GM21526 (cell line): ENCODE measurements at regions not wholly inside any gene's neighbourhood (a gene's known extent, or its start where the extent isn't known, plus 50 kb on each side); places are given as distances from the start of the nearest gene placed in this dataset.
"Not testable (repeated sequence)": the region's sequence is repeated elsewhere in the genome, so short reads cannot be mapped to it uniquely, and the experiment has no call there.

ENCODE experiments used
- ATAC-seq: cut with Tn5 transposase; IDR thresholded peaks from one replicate; pipeline ENCODE4 v1.9.1; 2021; ENCODE audit warnings: moderate library complexity; ENCODE audit not compliant: unreplicated experiment, low FRiP score

GRCh38 chr17:77528516-77529327 lies 388.0 kb downstream of the SEC14L1 start:
- no peak for ATAC-seq

- ATAC-seq = no peak
Measured at GRCh38 chr17:77529328-77529650, 388.5 kb downstream of the SEC14L1 start.

GRCh38 chr17:77530591-77530990 lies 389.8 kb downstream of the SEC14L1 start:
- no peak for ATAC-seq

GRCh38 chr17:77531002-77531401 lies 390.2 kb downstream of the SEC14L1 start:
- no peak for ATAC-seq

GRCh38 chr17:77531641-77532040 lies 390.9 kb downstream of the SEC14L1 start:
- ATAC-seq = no peak

- not testable (repeated sequence) for ATAC-seq
Measured at GRCh38 chr17:77533697-77534096, 392.9 kb downstream of the SEC14L1 start.

GRCh38 chr17:77534137-77534536 lies 393.4 kb downstream of the SEC14L1 start:
- ATAC-seq = no peak

- no peak for ATAC-seq
Measured at GRCh38 chr17:77535435-77535834, 394.7 kb downstream of the SEC14L1 start.

- no peak for ATAC-seq
Measured at GRCh38 chr17:77535892-77536291, 395.1 kb downstream of the SEC14L1 start.

- no peak for ATAC-seq
Measured at GRCh38 chr17:77537566-77537965, 396.8 kb downstream of the SEC14L1 start.

GRCh38 chr17:77540531-77540930 lies 399.8 kb downstream of the SEC14L1 start:
- ATAC-seq = no peak

GRCh38 chr17:77540975-77541374 lies 400.2 kb downstream of the SEC14L1 start:
- ATAC-seq = no peak

- ATAC-seq = no peak
Measured at GRCh38 chr17:77542011-77542410, 401.2 kb downstream of the SEC14L1 start.

GRCh38 chr17:77542551-77543490 lies 402.1 kb downstream of the SEC14L1 start:
- no peak for ATAC-seq

GRCh38 chr17:77543801-77544200 lies 403.0 kb downstream of the SEC14L1 start:
- no peak for ATAC-seq

- no peak for ATAC-seq
Measured at GRCh38 chr17:77544347-77545110, 403.8 kb downstream of the SEC14L1 start.

- ATAC-seq = no peak
Measured at GRCh38 chr17:77546772-77547241, 406.0 kb downstream of the SEC14L1 start.

- ATAC-seq = no peak
Measured at GRCh38 chr17:77548967-77549366, 408.2 kb downstream of the SEC14L1 start.

- ATAC-seq = no peak
Measured at GRCh38 chr17:77549726-77550366, 408.7 kb upstream of the TNRC6C start.

GRCh38 chr17:77553459-77554066 lies 404.9 kb upstream of the TNRC6C start:
- ATAC-seq = no peak
